ENCODE measurements at regions not wholly inside any gene's neighbourhood (a gene's known extent, or its start where the extent isn't known, plus 50 kb on each side); places are given as distances from the start of the nearest gene placed in this dataset.

GRCh38 chr3:182683858-182684257 lies 109.4 kb upstream of the ATP11B start:
- H4K91ac ChIP-seq (ENCODE audit: insufficient read depth, low read depth, low read length), result no peak overlapping the region
- H2AK9ac ChIP-seq (replicated peaks; ENCODE audit: low read depth, low read length, poor library complexity), result no peak overlapping the region
- DNase-seq (no peak), ATAC-seq (ENCODE audit: low read depth) (no peak)
- no peak overlapping the region for H2BK5ac ChIP-seq (ENCODE audit: low read depth, low read length, poor library complexity, severe bottlenecking)
- no peak overlapping the region for H3K27ac ChIP-seq (ENCODE audit: insufficient read depth, low read length)
- no peak overlapping the region for H4K8ac ChIP-seq (ENCODE audit: low read depth in 2 of 2, low read length in 2 of 2)
- H3K4ac ChIP-seq (ENCODE audit: low read depth, low read length), result no peak overlapping the region
- ChIA-PET POLR2A (ENCODE audit: unreplicated experiment) (no interaction called here), CTCF (interaction anchor here (0.7 to 2.2 kb wide), 6 partner anchors 7 to 1870 kb away, joined by 3 to 16 read pairs (median 3); no protein-coding TSS in a partner anchor)
- H2BK15ac ChIP-seq (ENCODE audit: low read depth, low read length), result no peak overlapping the region
- TF ChIP-seq SMC3 (IDR thresholded peaks at IDR 0.05; ENCODE audit: low read depth, low read length), result no peak
- no peak for TF ChIP-seq RCOR1 (IDR thresholded peaks at IDR 0.05; ENCODE audit: insufficient replicate concordance, low read length)
- no peak for TF ChIP-seq MXI1 (IDR thresholded peaks at IDR 0.05; ENCODE audit: borderline replicate concordance, low read depth, low read length)
- no peak for TF ChIP-seq POLR2A (IDR thresholded peaks at IDR 0.05; ENCODE audit: low read depth, low read length)
- no peak for TF ChIP-seq RAD21 (IDR thresholded peaks at IDR 0.05; ENCODE audit: low read length)
- no peak for TF ChIP-seq RFX5 (IDR thresholded peaks at IDR 0.05; ENCODE audit: low read depth, low read length)
- no peak for TF ChIP-seq MAZ (IDR thresholded peaks at IDR 0.05; ENCODE audit: borderline replicate concordance, low read depth, low read length)
- no peak for TF ChIP-seq BHLHE40 (IDR thresholded peaks at IDR 0.05; ENCODE audit: low read depth, low read length)
- TF ChIP-seq NFE2L2 (IDR thresholded peaks at IDR 0.05; ENCODE audit: low read depth, low read length), result no peak
- TF ChIP-seq CEBPB (IDR thresholded peaks at IDR 0.05; ENCODE audit: low read depth, low read length), result no peak
- no peak for TF ChIP-seq CTCF (conservative IDR thresholded peaks at IDR 0.05; ENCODE audit: low read depth, low read length)
- TF ChIP-seq CHD1 (IDR thresholded peaks at IDR 0.05; ENCODE audit: low read depth, low read length), result no peak
- TF ChIP-seq ELK1 (IDR thresholded peaks at IDR 0.05; ENCODE audit: borderline replicate concordance, low read depth, low read length), result no peak
- TF ChIP-seq FOS (IDR thresholded peaks at IDR 0.05; ENCODE audit: low read depth, low read length), result no peak
- no peak for TF ChIP-seq MAFK (IDR thresholded peaks at IDR 0.05; ENCODE audit: low read depth, low read length)
- no peak for TF ChIP-seq USF2 (IDR thresholded peaks at IDR 0.05; ENCODE audit: low read depth, low read length)
- no peak overlapping the region for H3K4me2 ChIP-seq (ENCODE audit: low read depth, low read length)
- no peak overlapping the region for H4K5ac ChIP-seq (ENCODE audit: low read depth, low read length)
- no peaks in the 10 kb centered on the region for H3K9me1 ChIP-seq (ENCODE audit: insufficient read depth, low read length)
- H2BK120ac ChIP-seq (ENCODE audit: low read depth, low read length), result no peak overlapping the region
- no peak overlapping the region for H3K23ac ChIP-seq (ENCODE audit: low read depth, low read length)
- no peaks in the 10 kb centered on the region for H3K36me3 ChIP-seq (ENCODE audit: control insufficient read depth, insufficient read depth, low read length)
- no peaks in the 10 kb centered on the region for H4K20me1 ChIP-seq (ENCODE audit: insufficient read depth, low read length)
- no peak overlapping the region for H2AK5ac ChIP-seq (ENCODE audit: low read depth, low read length)
- no peak overlapping the region for H2AFZ ChIP-seq (replicated peaks; ENCODE audit: low read length, poor library complexity)
- WGBS, 2 experiments (ENCODE audit: extremely low coverage in 2 of 2, insufficient read length in 1 of 2), result no CpG with 5 or more reads among the region's 1 CpG
- in situ Hi-C loops (cut with MboI; ENCODE audit: low sequenced_read_pairs), result loop anchor here (10.0 kb wide), 1 partner anchor 1469 kb away; no protein-coding TSS in a partner anchor
- no TSS peak for BruUV-seq (replicated peaks)
- peaks cover 4% of the 10 kb centered on the region for H3K27me3 ChIP-seq (ENCODE audit: control insufficient read depth, insufficient read depth, low read length)
- H3K4me3 ChIP-seq (ENCODE audit: insufficient read depth, low read depth, low read length), result no peak overlapping the region
- H3K4me1 ChIP-seq (ENCODE audit: control insufficient read depth, insufficient read depth, low read length), result no peaks in the 10 kb centered on the region
- H3K9me3 ChIP-seq (ENCODE audit: control insufficient read depth, insufficient read depth, low read length), result no peaks in the 10 kb centered on the region
- H3K79me1 ChIP-seq (ENCODE audit: low read depth in 1 of 2, low read length in 2 of 2), result no peaks in the 10 kb centered on the region
- H3K14ac ChIP-seq (replicated peaks; ENCODE audit: low read depth, low read length), result no peak overlapping the region
- H3K56ac ChIP-seq (ENCODE audit: extremely low read depth, insufficient read depth, low read length), result no peak overlapping the region
- dilution Hi-C loops (cut with HindIII; ENCODE audit: low sequenced_read_pairs, unreplicated experiment), result no loop called here
- H3K18ac ChIP-seq (ENCODE audit: low read depth, low read length), result no peak overlapping the region
- no peak overlapping the region for H2BK20ac ChIP-seq (ENCODE audit: low read depth, low read length)
- intact Hi-C loops (cut with micrococcal nuclease), result loop anchor here (1.0 to 10.0 kb wide), 5 partner anchors 975 to 1992 kb away; partner anchors contain the start of gene DNAJC19
- no peak overlapping the region for H3K9ac ChIP-seq (ENCODE audit: low read depth, low read length)
